CD4-positive, alpha-beta T cell treated with Interleukin-15 for 4 hours (primary cell): ENCODE measurements at regions not wholly inside any gene's neighbourhood (a gene's known extent, or its start where the extent isn't known, plus 50 kb on each side); places are given as distances from the start of the nearest gene placed in this dataset.
"Not testable (repeated sequence)": the region's sequence is repeated elsewhere in the genome, so short reads cannot be mapped to it uniquely, and the experiment has no call there.

Experiments
- DNase-seq: peaks from one replicate; pipeline ENCODE4 v3.0.0-alpha.2; 2020; ENCODE audit warnings: low spot score

DNA sequence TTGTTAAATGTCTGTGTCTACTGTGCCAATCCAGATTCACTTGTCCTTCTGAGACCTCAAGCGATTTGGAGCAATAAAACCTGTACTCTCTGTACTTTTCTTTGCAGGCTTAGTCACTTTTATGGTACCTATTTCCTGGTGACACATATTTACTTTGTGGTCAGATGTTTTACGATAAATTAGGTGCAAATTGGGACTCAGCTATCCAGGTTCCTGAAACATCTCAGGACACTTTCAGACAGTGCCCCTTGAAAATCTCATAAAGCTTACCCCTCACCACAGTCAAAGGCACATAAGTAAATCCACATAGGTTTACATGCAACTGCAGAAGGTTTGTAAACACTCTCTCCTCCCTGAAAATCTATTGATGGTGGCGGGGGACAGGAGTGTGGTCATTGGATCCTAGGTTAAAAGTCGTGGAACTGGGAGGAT lies 438.8 kb downstream of the EFNB2 start:
- no peak for DNase-seq

DNA sequence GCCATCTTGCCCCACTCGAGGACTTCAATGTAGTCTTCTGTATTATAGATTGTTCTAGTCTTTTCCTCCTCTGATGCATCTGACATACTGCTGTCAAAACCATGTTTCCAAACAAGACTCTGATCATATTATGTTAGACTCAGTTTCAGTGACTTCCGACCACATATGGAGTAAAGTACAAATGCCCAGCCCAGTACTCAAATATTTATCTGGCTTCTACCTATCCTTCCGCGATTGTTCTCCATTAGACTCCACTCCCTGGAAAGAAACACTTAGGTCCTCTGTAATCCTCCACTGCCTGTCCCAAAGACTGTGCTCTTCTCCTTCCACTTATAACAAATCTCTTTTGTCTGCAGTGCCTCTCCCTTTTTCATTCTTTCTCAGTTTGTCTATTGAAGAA lies 439.5 kb downstream of the EFNB2 start:
- no peak for DNase-seq

DNA sequence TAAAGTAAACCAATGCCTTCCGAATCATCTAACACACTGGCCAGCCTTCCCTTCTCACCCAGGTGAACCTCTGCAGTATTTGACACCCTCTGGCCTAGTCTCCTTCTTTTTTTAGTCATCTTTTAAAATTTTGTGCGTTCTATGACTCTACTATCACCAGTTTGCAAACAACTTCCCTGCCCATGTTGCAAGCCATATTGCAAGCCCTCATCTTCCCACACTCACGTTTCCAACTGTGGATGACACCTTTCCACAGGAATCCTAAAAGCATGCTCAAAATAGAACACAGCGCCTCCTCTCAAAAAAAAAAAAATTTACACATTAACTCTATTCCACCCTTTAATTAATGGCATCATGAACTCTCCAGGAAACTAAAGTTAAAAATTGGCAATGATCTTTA lies 440.1 kb downstream of the EFNB2 start:
- DNase-seq = no peak

DNA sequence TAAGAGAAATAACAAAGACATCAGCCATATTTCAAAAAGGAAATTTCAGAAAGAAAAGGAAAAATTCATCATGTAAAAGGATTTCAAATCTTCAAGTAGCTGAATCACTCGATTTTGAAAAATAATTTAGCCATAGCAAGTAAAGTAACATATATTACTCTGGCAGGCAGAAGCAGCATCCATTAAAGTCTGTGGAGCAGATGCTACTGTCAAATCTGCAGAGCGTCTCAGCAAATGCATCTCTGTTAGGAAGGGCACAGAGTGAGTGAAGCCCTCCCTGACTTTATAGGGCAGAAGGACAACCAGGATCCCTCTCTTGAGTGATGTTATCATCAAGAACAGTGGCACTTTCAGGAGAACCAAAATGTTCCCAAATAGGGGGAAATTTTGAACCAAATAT lies 445.5 kb downstream of the EFNB2 start:
- no peak for DNase-seq

DNA sequence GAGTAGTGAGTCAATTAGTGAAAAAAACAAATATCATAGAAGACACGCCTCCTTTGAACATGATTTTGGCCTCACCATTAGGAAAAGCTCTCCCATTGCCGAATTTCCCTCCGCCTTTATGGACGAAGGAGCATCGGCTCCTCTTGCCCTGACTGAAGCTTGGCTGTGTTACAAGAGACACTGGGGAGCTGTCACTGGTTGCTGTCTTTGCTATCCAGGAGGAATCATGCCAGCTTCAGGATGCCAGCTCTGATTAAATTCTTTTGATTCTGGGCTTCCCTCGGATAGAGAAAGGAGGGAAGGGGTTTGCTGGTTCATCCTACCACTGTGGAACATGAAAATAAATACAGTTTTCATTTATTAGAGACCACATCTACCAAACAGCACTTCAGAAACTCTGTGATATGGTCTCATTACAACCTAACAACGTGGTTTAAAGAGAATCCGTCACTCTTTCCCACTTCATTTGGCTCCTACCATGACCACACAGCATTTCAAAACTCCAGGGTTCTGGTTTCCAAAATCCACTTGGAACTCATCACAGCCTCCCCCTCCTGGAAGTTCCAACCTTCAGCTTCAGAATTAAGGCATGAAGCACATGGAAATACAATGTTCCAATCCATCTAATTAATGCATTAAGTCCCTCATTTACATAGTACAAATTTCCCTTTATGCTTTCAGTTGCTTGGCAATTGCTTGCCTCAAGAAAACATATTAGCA lies 446.0 kb downstream of the EFNB2 start:
- no peak for DNase-seq

DNA sequence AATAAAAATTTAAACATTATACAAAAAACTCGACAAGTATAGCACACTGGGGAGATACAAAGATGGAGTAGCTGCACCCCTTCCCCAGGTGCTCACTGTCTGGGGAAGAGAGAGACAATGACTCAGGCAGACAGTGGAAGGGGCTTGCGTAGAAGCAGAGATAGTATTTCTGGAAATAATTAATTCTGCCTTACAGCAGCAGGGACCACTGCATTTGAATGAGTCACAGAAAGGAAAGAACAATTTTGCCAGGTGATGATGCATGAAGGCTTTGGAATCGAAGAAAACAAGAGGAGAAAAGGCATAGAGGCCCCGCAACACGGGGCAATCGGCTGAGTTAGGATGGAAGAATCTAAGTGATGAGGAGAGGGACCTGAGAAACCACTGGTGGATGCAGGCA lies 447.4 kb downstream of the EFNB2 start:
- DNase-seq = no peak

DNA sequence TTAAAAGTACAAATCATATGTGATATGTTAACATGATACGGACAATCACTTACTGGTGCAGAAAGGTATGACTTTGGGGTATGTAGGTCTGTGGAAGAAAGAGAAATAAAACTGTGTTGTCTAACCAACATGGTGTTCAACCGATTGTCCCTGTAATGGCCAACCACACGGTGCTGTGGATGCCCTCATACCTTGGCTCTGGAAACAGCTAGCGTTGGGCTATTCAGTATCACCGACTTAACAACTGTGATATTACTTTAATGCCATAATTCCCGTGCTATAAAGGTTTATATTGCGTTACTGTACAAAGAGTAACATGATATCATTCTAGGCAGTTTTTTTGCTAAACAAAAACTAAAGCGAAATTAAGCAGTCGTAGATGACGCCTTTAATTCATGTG lies 448.3 kb downstream of the EFNB2 start:
- DNase-seq = no peak

DNA sequence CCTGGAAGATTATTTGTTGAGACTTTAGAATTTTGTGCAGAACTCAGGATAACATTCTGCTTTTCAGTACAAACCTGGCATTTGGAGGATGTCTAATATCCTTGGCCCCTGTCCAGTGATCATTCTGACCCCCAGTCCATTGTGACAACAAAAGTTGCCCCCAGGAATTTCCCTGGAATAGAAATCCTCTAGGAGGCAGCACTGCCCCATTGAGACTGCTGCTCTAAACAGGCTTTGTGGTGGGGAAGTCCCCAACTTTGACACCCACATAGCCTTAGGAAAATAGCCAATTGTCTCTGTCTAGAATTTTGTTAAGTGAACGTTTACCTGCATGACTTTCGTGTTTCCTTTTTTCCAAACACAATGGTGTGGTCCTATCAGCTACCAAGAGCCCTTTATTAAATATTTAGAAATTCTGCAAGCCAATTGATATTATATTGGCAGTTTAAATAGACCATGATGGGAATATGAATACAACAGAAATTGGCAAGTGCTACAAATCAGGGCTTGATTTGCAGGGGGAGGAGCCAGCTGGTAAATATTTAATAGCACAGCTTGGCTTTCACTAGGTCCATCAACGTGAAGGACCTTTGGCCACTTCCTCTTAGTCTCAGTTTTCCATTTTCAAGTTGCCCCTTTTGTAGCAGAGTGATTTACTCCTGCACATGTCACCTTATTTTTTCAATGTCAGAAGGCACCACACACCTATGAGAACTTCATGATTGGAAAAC lies 451.7 kb downstream of the EFNB2 start:
- no peak for DNase-seq

DNA sequence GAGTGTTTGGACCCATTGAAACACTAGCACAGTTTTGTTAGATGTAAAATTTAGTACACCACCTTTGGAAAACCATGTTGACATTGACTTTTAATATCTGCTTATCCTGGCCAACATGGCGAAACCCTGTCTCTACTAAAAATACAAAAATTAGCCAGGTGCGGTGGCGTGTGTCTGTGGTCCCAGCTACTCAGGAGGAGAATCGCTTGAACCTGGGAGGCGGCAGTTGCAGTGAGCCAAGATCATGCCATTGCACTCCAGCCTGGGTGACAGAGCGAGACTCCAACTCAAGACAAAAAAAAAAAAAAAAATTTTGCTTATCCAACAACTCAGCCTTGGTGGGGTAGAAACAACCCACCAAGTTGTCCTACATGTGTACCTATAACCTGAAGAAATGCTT lies 454.2 kb downstream of the EFNB2 start:
- not testable (repeated sequence) for DNase-seq

DNA sequence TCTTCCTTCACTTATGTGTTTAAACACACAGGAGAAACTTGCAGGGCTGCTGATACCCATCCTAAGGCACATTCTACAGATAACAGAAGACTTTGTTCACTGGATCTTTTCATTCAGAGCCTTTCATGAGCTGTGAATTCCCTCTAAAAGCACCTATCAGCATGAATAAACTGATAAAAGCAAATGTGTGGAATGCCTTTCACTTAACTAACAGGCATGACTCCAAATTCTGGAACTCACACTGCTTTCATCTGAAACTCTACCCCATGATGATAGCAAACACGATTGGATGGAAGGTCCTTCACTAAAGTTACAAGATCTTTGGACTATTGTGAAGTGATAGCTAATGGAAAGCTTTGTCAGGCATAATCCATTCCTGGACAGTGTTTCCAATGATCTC lies 457.3 kb downstream of the EFNB2 start:
- no peak for DNase-seq

DNA sequence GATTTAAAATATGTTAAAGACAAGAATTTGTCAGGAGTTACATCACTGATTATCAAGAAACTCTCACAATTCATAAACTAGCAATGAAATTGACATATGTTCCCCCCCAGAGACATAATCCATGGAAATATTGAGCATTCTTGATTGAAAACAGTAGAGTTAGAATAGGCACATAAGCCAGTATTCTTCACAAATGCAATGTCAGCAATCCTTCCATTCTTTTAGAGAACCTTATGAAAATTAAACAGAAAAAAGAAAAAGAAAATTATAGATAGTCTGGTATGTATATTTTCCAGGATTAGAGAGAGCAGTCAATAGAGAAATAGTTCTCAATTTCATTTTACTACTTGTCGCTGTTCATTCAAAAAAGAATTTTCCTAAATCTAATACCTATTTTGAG lies 458.4 kb downstream of the EFNB2 start:
- no peak for DNase-seq

DNA sequence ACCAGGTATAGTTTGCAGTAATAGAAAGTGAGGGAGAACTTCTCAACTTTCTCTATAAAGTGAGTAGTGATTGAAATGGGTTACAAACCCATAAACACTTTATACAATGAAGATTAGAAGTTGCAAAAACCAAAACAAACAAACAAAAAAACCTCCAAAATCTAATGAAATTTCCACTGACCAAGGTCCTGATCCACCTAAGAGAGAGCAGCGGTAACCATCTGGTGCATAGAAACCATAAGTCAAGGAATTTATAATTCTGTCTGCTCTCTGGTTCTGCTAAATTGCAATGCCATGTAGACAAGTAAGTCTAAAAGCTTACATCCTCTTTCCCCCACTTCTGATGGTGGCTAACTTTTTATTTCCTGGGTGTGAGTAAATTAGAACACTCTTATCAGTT lies 463.4 kb downstream of the EFNB2 start:
- DNase-seq = no peak

DNA sequence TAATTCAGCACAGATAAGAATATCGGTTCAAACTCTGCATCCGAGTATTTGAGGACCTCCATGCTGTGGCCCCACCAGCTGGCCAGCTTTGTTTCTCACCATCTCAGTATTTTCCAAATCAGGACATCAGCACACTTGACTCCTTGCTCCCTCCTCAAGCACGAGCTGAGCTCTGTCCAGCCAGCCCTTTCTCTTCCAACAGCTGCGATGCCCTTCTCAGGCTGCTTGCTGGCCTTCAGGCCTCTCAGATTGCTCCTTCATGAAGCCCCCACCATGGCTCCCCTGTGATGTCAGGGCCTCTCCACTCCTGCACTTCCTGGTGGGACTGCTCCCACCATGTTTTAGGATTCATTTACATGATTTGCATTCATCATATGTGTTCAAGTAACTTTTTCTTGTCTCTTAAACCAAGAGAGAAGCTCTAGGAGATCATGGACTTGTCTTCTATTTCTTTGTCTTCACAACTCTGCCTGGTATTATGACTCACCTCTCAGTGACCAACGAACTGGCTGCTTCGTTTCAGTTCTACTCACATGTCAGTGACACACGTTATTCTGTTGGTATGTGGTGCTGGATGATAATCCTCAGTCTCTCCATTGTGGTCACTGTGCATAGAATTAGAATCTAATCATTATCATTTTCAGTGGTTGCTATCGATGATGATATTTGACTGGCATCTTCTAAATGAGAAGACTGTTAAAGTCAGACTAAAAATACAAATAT lies 471.7 kb downstream of the EFNB2 start:
- DNase-seq = no peak

DNA sequence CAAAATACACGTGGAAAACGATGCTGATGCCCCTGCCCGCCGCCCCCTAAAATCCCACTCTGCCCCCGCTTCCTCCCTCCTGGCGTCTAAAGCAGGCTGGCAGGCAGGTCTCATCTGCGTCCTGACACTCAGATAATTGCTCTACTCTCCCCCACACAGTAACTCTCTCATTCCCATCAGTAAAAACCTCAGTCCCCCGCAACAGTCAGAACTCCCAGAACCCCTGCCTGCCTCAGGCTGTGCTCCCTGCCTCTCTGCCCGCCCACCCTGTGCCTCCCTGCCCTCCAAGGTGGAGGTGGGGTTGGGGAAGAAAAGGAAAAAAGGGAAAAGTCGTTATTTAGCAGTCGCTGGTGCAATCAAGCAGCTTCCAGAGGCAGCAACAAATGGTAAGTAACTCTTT lies 473.7 kb downstream of the EFNB2 start:
- DNase-seq = no peak

DNA sequence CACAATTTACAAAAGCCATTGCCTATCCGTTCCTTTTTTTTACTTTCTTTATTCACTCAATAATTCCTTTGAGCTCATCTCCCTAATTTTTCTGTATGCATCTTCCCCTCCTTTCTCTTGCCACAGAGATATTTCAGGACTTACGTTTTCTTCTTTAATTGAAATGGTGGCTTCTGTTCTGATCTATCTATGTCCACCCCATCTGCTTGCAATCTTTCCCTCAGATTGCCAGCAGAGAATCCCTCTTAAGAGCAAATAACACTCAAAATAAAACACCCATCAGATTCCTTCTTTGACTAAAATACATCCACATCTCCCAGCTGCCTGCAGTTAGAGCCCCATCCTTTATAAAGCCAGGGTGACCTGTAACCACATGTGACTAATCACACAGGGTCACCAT lies 478.6 kb downstream of the EFNB2 start:
- no peak for DNase-seq

DNA sequence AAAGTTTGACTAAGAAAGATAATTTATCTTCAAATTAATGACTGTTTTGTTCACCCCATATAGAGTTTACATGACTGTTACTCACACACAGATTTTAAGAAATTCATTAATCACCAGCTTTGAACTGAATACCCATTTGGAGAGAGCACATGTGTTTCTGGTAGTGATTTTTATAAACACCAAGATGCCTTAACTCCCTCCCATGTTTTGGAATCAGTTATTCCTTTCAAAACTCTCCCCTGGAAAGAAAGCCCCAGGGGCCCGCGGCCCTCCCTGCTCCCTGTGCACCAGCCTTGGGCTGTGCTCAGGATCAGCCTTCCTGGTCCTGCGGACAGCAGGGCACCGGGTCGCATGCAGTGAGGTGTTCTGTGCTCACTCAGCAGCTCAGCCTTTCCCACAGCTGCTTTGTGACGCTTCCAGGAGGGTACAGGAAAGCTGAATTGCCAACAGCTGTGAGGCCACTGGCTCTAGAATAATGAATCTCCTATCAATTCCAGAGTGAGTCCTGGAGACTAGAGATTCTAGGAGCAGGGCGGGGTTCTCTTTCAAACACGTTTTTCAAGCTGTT lies 483.2 kb downstream of the EFNB2 start:
- DNase-seq = no peak

DNA sequence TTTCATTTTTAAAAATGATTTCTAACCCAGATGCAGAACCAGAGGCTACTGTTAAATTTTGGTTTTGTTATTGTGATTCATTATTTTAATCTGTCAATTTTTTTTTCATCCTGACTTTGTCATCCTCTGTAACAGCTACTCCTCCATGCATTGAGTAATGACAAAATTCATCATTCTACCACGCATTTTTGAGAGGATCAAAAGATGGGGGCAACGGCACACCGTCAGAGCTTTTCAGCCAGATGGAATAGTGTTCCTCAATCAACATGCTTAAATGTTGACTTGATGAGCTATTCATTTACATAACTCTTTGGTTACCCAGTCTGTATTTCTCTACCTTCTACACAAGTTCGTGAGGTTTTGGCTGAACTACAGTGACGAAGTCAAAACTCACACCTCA lies 486.3 kb downstream of the EFNB2 start:
- no peak for DNase-seq

DNA sequence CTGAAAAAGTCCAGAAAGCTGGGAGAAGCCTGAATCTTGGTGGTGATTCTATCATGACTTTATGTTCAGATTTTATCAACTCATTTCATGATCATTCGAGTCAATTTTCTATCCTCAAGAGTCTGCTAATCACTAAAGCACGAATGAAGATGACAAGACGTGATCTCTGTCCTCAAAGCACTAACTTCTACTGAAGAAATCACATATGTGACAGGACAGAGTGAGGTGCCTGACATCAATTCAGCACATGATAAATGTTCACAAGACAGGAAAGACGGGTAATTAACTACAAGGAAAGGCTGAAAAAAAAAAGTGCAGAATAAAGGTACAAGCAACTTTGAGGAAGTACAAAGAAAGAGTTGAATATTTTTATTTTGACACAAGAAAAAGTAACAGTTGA lies 487.1 kb downstream of the EFNB2 start:
- DNase-seq = no peak

DNA sequence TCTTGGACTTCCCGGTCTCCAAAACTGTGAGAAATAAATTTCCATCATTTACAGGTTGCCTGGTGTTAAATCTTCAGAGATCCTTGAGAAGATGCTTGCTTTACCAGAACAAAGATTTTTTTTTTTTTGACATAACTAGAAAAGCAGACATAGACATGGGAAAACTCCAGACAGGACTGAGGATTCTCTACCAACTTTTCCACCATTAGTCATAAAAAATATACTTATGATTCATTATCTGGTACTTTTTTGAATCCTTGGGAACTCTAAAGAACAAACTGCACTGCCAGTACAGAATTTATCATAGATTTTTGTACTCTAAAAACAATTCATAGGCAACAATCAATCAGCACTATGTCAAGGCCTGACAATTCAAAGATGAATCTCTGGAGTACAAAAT lies 487.6 kb downstream of the EFNB2 start:
- no peak for DNase-seq

DNA sequence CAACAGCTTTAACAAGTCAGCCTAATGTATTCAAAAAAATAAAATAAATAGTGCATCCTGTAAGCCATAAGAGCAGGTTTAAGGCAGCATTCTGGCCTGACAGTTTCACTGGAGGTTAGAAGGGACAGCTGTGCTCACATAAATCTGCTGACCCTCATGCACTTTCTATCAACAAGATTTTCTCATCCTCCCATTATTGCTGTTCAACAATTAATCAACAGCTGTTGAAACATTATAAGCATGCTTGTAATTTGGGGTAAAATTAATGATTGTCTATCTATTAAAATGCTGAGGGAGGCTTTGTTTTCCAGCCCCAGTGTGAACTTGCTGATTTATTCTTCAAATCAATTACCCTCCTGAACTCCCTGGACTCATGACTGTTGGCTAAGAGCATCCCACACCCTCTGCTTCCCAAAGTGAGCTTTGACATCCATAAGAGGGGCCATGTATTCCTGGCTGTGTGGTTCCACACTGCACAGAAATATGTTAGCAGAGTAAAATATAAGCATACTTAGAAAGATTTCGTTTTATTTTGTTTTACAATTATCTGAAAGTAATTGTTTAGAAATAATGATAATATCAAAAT lies 492.4 kb downstream of the EFNB2 start:
- no peak for DNase-seq

DNA sequence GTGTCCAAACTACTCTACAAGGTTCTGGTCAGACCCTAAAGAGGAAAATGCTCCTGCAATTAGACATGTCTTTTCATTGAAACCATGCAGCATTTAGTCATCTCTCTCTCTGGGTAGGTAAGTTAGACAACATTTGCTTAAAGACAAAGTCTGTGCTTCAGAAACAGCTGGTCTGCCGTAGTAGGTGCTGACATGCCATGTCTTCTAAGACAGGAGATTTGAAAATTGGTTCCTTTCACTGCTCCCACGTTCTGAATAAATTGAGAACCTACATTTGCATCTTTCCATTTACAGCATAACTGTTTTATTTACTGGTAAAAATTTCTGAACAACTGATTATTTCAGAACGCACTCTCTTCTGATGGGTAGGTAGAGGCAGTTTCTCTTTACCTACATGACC lies 494.0 kb downstream of the EFNB2 start:
- no peak for DNase-seq

DNA sequence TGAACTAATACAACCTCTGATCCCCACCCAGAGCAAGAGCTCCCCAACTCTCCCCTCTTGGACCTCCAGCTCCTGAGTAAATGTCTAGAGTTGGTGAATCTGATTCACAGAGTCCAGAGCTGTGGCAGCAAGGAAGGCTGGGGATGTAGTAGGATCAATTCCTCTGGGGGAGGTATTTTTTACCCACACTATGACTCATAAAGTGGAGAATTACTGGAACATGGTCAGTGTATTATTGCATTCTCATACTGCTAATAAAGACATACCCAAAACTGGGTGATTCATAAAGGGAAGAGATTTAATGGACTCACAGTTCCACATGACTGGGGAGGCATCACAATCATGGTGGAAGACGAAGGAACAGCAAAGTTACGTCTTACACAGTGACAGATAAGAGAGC lies 496.7 kb downstream of the EFNB2 start:
- no peak for DNase-seq

DNA sequence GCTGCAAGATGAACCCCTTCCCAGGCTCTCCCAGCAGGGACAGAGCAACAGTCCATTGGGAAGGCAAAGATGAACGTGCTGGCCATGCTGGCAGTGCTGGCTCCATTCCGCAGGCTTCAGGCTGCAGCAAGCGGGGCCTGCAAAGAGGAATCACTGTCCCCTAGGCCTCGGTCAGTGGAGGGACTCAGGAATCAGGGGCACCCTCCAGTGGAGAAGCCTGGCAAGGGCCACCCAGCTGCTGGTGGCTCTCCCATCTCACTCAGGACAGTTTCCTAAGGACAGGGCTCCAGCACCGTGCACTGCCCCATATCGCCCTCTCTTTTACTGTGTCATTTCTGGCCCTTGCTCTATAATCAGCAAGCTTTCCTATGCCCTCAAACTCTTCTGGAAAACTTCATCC lies 498.6 kb downstream of the EFNB2 start:
- no peak for DNase-seq
